Astrocyte (in vitro differentiated cells and primary cell): ENCODE measurements at regions not wholly inside any gene's neighbourhood (a gene's known extent, or its start where the extent isn't known, plus 50 kb on each side); places are given as distances from the start of the nearest gene placed in this dataset.

ENCODE experiments used
- DNase-seq: peaks from one replicate; pipeline ENCODE4 v3.0.0-alpha.2; 2010; ENCODE audit warnings: low read depth
- FAIRE-seq: peaks from 2 replicates; lab custom pipeline; 2011; peaks lifted over from hg19 to GRCh38; lab: Jason Lieb, UNC
- H2AFZ ChIP-seq: 2 replicates; pipeline ENCODE4 v1.6.0; 2012; ENCODE audit warnings: low read depth, low read length, inconsistent platforms
- H3K27ac ChIP-seq: 2 replicates; pipeline ENCODE4 v1.5.1; 2011; ENCODE audit warnings: low read depth, low read length, inconsistent platforms
- H3K27me3 ChIP-seq: 2 replicates; pipeline ENCODE4 v1.6.0; 2011; ENCODE audit warnings: low read length, inconsistent platforms; ENCODE audit not compliant: insufficient read depth
- H3K36me3 ChIP-seq: 2 replicates; pipeline ENCODE4 v1.5.1; 2011; ENCODE audit warnings: low read length, inconsistent platforms; ENCODE audit not compliant: insufficient read depth
- H3K4me1 ChIP-seq: 2 replicates; pipeline ENCODE4 v1.5.1; 2011; ENCODE audit warnings: low read length, inconsistent platforms; ENCODE audit not compliant: insufficient read depth
- H3K4me2 ChIP-seq: 2 replicates; pipeline ENCODE4 v1.6.0; 2012; ENCODE audit warnings: low read length, inconsistent platforms
- H3K4me3 ChIP-seq: 2 replicates; pipeline ENCODE4 v1.5.1; 2011; ENCODE audit warnings: low read depth, mild to moderate bottlenecking, low read length, inconsistent platforms; ENCODE audit not compliant: insufficient read depth
- H3K79me2 ChIP-seq: 2 replicates; pipeline ENCODE4 v1.6.0; 2012; ENCODE audit warnings: mild to moderate bottlenecking, low read length, inconsistent platforms; ENCODE audit not compliant: insufficient read depth
- H3K9ac ChIP-seq: 2 replicates; pipeline ENCODE4 v1.6.0; 2012; ENCODE audit warnings: mild to moderate bottlenecking, low read length, inconsistent platforms
- H3K9me3 ChIP-seq: 2 replicates; pipeline ENCODE4 v1.5.1; 2012; ENCODE audit warnings: low read depth, mild to moderate bottlenecking, low read length, inconsistent platforms; ENCODE audit not compliant: insufficient read depth
- H4K20me1 ChIP-seq: 2 replicates; pipeline ENCODE4 v1.6.0; 2012; ENCODE audit warnings: low read length, inconsistent platforms; ENCODE audit not compliant: insufficient read depth
- H3K27ac Mint-ChIP-seq: one replicate; pipeline ENCODE4 v1.8.0; 2021; ENCODE audit warnings: mild to moderate bottlenecking, mixed read lengths; ENCODE audit not compliant: unreplicated experiment
- H3K27me3 Mint-ChIP-seq: one replicate; pipeline ENCODE4 v1.8.0; 2021; ENCODE audit warnings: low read depth, mixed read lengths; ENCODE audit not compliant: unreplicated experiment
- H3K36me3 Mint-ChIP-seq: one replicate; pipeline ENCODE4 v1.8.0; 2021; ENCODE audit warnings: low read depth, mixed read lengths; ENCODE audit not compliant: unreplicated experiment
- H3K4me1 Mint-ChIP-seq: one replicate; pipeline ENCODE4 v1.8.0; 2021; ENCODE audit warnings: low read depth, mixed read lengths; ENCODE audit not compliant: unreplicated experiment
- H3K4me3 Mint-ChIP-seq: one replicate; pipeline ENCODE4 v1.8.0; 2021; ENCODE audit warnings: mild to moderate bottlenecking, moderate library complexity, mixed read lengths; ENCODE audit not compliant: unreplicated experiment
- H3K9me3 Mint-ChIP-seq: one replicate; pipeline ENCODE4 v1.8.0; 2021; ENCODE audit warnings: mild to moderate bottlenecking, mixed read lengths; ENCODE audit not compliant: unreplicated experiment
- EZH2 ChIP-seq: IDR thresholded peaks from 2 replicates; pipeline ENCODE4 v1.6.1; 2012; ENCODE audit warnings: mild to moderate bottlenecking, low read length, inconsistent platforms; ENCODE audit not compliant: insufficient read depth
- TF ChIP-seq, protein P1 (sequence below): IDR thresholded peaks from 2 replicates; pipeline ENCODE4 v1.5.1; 2011; ENCODE audit warnings: low read depth, mild to moderate bottlenecking, inconsistent platforms, low read length, moderate library complexity; ENCODE audit not compliant: insufficient read depth

DNA sequence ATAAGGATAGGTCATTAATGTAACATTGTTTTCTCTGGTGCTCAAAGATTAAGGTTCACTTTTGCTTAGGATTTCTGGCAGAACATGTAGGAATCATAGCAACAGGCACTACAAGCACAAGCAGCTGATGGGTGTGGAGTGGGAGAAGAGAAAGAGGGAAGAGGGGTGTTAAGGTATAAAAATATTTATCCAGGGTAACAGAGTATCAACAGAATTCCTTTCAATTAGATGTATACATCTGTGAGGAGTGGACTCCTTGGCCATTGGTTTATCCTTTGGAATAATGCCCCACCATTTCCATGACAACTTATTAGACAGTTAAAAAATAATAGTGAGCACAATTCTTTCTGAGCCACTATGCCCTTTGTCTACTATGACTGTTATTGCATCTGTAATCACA is 388.3 kb upstream of the DDHD1 start:
- H3K36me3 Mint-ChIP-seq = no peaks in the 10 kb centered on the region
- H3K79me2 ChIP-seq = no peaks in the 10 kb centered on the region
- no peak for FAIRE-seq

DNA sequence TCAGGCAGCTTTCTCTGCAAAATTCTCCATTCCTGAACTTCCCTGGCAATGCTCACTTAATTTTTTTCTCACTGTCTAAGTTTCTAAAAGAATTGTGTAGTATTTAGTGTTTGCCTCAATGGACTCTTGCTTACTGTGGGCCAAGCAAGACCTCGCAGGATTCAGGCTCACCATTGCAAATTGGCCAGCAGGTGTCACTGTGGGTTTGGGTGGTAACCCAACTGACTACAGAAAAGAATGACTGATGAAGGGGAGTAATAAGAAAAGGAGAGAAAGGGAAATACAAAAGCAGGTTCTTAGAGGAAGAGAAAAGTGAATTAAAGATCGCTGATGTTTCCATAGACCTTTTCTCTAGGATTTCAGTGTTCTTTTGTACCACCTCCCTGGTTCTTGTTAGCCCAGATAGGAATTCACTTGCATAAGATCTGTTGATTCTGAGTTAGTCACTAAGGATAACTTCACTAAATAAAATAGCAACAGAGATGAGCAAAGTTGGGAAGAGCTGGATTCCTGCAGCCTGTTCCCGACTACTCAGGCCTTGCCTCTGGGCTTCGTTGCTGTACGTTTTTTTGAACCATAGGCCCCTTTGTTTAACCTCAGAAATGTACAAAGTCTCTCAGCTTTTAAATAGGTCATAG is 386.5 kb upstream of the DDHD1 start:
- peaks cover 8% of the 10 kb centered on the region for H3K4me1 ChIP-seq

More for the DNA sequence above, 388.3 kb upstream of the DDHD1 start:
- no peak overlapping the region for H3K4me3 Mint-ChIP-seq
- no peaks in the 10 kb centered on the region for H3K9me3 Mint-ChIP-seq
- no peaks in the 10 kb centered on the region for H3K36me3 ChIP-seq
- no peak for TF ChIP-seq EZH2
- DNase-seq = no peak
- H4K20me1 ChIP-seq = no peaks in the 10 kb centered on the region
- peaks cover 13% of the 10 kb centered on the region for H3K4me1 Mint-ChIP-seq
- no peak overlapping the region for H3K27ac ChIP-seq
- H3K27ac Mint-ChIP-seq = no peak overlapping the region
- peaks cover 8% of the 10 kb centered on the region for H3K4me1 ChIP-seq
- H3K9me3 ChIP-seq = no peaks in the 10 kb centered on the region
- no peaks in the 10 kb centered on the region for H3K27me3 ChIP-seq
- no peaks in the 10 kb centered on the region for H3K27me3 Mint-ChIP-seq
- H3K4me3 ChIP-seq = no peak overlapping the region
- H3K9ac ChIP-seq = no peak overlapping the region
- no peak overlapping the region for H2AFZ ChIP-seq
- no peak overlapping the region for H3K4me2 ChIP-seq

DNA sequence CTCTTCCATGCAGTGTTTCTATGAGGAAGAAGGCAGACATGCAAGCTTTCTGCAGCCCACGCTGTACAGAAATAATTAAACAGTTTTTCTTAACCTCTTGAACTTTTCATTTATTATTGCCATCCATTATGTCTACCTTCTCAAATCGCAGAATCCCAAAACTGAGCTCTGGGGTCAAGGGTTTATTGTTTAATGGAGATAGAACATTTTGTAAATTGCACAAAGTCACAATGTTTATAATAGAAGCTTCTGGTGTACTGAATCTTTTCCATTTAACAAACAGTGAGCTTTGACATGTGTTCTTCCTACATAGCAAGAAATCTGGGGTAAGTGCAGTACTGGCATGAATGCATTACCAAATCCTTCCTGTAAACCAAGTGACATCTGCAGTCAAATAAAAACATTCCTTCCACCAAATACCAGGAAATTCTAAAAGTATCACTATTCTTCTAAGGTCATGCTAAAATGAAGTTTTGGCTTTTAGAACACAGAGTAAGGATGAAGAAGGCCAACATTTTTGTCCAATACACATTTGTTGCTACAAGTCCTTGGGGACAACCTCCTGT is 385.3 kb upstream of the DDHD1 start:
- no peak overlapping the region for H3K9ac ChIP-seq
- H3K4me3 ChIP-seq = no peak overlapping the region
- Mint-ChIP-seq H3K36me3 (no peaks in the 10 kb centered on the region), H3K4me1 (peaks cover 11% of the 10 kb centered on the region), H3K4me3 (no peak overlapping the region), H3K9me3 (no peaks in the 10 kb centered on the region), H3K27ac (no peak overlapping the region), H3K27me3 (no peaks in the 10 kb centered on the region)
- no peaks in the 10 kb centered on the region for H3K9me3 ChIP-seq
- FAIRE-seq (no peak), DNase-seq (no peak)
- no peaks in the 10 kb centered on the region for H4K20me1 ChIP-seq
- H3K4me2 ChIP-seq = no peak overlapping the region
- no peak overlapping the region for H3K27ac ChIP-seq
- H3K4me1 ChIP-seq = peaks cover 8% of the 10 kb centered on the region
- H3K36me3 ChIP-seq = no peaks in the 10 kb centered on the region
- no peaks in the 10 kb centered on the region for H3K27me3 ChIP-seq
- H2AFZ ChIP-seq = no peak overlapping the region
- no peaks in the 10 kb centered on the region for H3K79me2 ChIP-seq
- TF ChIP-seq, protein P1, sequence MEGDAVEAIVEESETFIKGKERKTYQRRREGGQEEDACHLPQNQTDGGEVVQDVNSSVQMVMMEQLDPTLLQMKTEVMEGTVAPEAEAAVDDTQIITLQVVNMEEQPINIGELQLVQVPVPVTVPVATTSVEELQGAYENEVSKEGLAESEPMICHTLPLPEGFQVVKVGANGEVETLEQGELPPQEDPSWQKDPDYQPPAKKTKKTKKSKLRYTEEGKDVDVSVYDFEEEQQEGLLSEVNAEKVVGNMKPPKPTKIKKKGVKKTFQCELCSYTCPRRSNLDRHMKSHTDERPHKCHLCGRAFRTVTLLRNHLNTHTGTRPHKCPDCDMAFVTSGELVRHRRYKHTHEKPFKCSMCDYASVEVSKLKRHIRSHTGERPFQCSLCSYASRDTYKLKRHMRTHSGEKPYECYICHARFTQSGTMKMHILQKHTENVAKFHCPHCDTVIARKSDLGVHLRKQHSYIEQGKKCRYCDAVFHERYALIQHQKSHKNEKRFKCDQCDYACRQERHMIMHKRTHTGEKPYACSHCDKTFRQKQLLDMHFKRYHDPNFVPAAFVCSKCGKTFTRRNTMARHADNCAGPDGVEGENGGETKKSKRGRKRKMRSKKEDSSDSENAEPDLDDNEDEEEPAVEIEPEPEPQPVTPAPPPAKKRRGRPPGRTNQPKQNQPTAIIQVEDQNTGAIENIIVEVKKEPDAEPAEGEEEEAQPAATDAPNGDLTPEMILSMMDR = no peak
- TF ChIP-seq EZH2 = no peak

More for the DNA sequence above, 386.5 kb upstream of the DDHD1 start:
- H4K20me1 ChIP-seq = no peaks in the 10 kb centered on the region
- H3K4me3 Mint-ChIP-seq = no peak overlapping the region
- H3K27me3 Mint-ChIP-seq = no peaks in the 10 kb centered on the region
- TF ChIP-seq, protein P1 = peak; percentile 96
- TF ChIP-seq EZH2 = no peak
- H2AFZ ChIP-seq = no peak overlapping the region
- DNase-seq (peak; percentile 58), FAIRE-seq (peak; percentile 55)
- no peak overlapping the region for H3K27ac ChIP-seq
- H3K9me3 Mint-ChIP-seq = no peaks in the 10 kb centered on the region
- no peak overlapping the region for H3K9ac ChIP-seq
- H3K27ac Mint-ChIP-seq = no peak overlapping the region
- no peaks in the 10 kb centered on the region for H3K9me3 ChIP-seq
- peaks cover 11% of the 10 kb centered on the region for H3K4me1 Mint-ChIP-seq
- H3K4me3 ChIP-seq = no peak overlapping the region
- H3K27me3 ChIP-seq = no peaks in the 10 kb centered on the region
- no peaks in the 10 kb centered on the region for H3K79me2 ChIP-seq
- no peak overlapping the region for H3K4me2 ChIP-seq
- H3K36me3 ChIP-seq = no peaks in the 10 kb centered on the region
- H3K36me3 Mint-ChIP-seq = no peaks in the 10 kb centered on the region
